ENCODE measurements at regions not wholly inside any gene's neighbourhood (a gene's known extent, or its start where the extent isn't known, plus 50 kb on each side); places are given as distances from the start of the nearest gene placed in this dataset.

DNA sequence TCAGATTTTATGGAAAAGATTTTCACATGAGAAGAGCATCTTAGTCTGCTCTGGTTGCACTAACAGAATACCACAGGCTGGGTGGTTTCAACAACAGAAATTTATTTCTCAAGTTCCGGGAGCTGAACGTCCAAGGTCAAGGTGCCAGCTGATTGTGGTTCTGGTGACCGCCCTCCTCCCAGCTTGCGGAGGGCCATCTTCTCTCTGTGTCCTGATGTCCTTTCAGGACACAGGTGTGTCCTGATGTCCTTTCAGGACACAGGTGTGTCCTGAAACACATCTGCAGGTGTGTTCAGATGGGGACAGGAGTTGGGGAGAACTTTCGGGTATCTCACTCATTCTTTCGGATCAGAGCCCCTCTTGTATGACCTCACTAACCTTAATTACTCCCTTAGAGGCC is 374.9 kb downstream of the SOX11 start:
- WGBS (ENCODE audit: low lambda C conversion rate): 55% methylated on average over 6 of the region's 6 CpGs
- TF ChIP-seq, protein P1, sequence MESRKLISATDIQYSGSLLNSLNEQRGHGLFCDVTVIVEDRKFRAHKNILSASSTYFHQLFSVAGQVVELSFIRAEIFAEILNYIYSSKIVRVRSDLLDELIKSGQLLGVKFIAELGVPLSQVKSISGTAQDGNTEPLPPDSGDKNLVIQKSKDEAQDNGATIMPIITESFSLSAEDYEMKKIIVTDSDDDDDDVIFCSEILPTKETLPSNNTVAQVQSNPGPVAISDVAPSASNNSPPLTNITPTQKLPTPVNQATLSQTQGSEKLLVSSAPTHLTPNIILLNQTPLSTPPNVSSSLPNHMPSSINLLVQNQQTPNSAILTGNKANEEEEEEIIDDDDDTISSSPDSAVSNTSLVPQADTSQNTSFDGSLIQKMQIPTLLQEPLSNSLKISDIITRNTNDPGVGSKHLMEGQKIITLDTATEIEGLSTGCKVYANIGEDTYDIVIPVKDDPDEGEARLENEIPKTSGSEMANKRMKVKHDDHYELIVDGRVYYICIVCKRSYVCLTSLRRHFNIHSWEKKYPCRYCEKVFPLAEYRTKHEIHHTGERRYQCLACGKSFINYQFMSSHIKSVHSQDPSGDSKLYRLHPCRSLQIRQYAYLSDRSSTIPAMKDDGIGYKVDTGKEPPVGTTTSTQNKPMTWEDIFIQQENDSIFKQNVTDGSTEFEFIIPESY (IDR thresholded peaks at IDR 0.05; ENCODE audit: borderline replicate concordance, low read depth): no peak
- TF ChIP-seq RFX5 (IDR thresholded peaks at IDR 0.05; ENCODE audit: low read length) (no peak), FOXJ3 (CRISPR knock-in tag; IDR thresholded peaks at IDR 0.05) (no peak), EZH2phosphoT487 (IDR thresholded peaks at IDR 0.05; ENCODE audit: borderline replicate concordance, low read depth) (no peak), POLR2AphosphoS5 (IDR thresholded peaks at IDR 0.05; ENCODE audit: low read depth, low read length) (no peak), SMC3 (IDR thresholded peaks at IDR 0.05; ENCODE audit: low read depth, low read length) (no peak), RXRA (IDR thresholded peaks at IDR 0.05; ENCODE audit: borderline replicate concordance, low read depth) (no peak), RAD21 (IDR thresholded peaks at IDR 0.05; ENCODE audit: low read length) (no peak)
- TF ChIP-seq, protein P2, sequence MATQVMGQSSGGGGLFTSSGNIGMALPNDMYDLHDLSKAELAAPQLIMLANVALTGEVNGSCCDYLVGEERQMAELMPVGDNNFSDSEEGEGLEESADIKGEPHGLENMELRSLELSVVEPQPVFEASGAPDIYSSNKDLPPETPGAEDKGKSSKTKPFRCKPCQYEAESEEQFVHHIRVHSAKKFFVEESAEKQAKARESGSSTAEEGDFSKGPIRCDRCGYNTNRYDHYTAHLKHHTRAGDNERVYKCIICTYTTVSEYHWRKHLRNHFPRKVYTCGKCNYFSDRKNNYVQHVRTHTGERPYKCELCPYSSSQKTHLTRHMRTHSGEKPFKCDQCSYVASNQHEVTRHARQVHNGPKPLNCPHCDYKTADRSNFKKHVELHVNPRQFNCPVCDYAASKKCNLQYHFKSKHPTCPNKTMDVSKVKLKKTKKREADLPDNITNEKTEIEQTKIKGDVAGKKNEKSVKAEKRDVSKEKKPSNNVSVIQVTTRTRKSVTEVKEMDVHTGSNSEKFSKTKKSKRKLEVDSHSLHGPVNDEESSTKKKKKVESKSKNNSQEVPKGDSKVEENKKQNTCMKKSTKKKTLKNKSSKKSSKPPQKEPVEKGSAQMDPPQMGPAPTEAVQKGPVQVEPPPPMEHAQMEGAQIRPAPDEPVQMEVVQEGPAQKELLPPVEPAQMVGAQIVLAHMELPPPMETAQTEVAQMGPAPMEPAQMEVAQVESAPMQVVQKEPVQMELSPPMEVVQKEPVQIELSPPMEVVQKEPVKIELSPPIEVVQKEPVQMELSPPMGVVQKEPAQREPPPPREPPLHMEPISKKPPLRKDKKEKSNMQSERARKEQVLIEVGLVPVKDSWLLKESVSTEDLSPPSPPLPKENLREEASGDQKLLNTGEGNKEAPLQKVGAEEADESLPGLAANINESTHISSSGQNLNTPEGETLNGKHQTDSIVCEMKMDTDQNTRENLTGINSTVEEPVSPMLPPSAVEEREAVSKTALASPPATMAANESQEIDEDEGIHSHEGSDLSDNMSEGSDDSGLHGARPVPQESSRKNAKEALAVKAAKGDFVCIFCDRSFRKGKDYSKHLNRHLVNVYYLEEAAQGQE (IDR thresholded peaks at IDR 0.05; ENCODE audit: low read depth, low read length): no peak
- TF ChIP-seq, protein P3, sequence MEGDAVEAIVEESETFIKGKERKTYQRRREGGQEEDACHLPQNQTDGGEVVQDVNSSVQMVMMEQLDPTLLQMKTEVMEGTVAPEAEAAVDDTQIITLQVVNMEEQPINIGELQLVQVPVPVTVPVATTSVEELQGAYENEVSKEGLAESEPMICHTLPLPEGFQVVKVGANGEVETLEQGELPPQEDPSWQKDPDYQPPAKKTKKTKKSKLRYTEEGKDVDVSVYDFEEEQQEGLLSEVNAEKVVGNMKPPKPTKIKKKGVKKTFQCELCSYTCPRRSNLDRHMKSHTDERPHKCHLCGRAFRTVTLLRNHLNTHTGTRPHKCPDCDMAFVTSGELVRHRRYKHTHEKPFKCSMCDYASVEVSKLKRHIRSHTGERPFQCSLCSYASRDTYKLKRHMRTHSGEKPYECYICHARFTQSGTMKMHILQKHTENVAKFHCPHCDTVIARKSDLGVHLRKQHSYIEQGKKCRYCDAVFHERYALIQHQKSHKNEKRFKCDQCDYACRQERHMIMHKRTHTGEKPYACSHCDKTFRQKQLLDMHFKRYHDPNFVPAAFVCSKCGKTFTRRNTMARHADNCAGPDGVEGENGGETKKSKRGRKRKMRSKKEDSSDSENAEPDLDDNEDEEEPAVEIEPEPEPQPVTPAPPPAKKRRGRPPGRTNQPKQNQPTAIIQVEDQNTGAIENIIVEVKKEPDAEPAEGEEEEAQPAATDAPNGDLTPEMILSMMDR (IDR thresholded peaks at IDR 0.05): no peak
- H3K27ac ChIP-seq (ENCODE audit: low read depth in 2 of 2, low read length in 1 of 2): no peak overlapping the region
- no peak overlapping the region for H3K4me2 ChIP-seq
- no peaks in the 10 kb centered on the region for H3K79me2 ChIP-seq (ENCODE audit: insufficient read depth)
- ChIA-PET CTCF (no interaction called here), POLR2A (no interaction called here)
- DNase-seq: no peak
- H3K27me3 ChIP-seq (ENCODE audit: insufficient read depth): no peaks in the 10 kb centered on the region
- H3K4me3 ChIP-seq (ENCODE audit: low read depth in 2 of 2, low read length in 1 of 2): no peak overlapping the region
- no peak overlapping the region for H3K9ac ChIP-seq
- no peak overlapping the region for H2AFZ ChIP-seq (ENCODE audit: low read depth)
- H3K36me3 ChIP-seq (replicated peaks in 1 of 2; ENCODE audit: control insufficient read depth in 1 of 2, insufficient read depth in 2 of 2, low read length in 1 of 2): no peaks in the 10 kb centered on the region
- no peaks in the 10 kb centered on the region for H3F3A ChIP-seq (replicated peaks; ENCODE audit: insufficient read depth)
- H3K9me3 ChIP-seq: no peaks in the 10 kb centered on the region
- H4K20me1 ChIP-seq (ENCODE audit: insufficient read depth): no peaks in the 10 kb centered on the region
- peaks cover 0 to 13% of the 10 kb centered on the region in 2 experiments; a peak in 2 of 4 replicates for H3K4me1 ChIP-seq (ENCODE audit: control insufficient read depth in 1 of 2, insufficient read depth in 2 of 2, low read depth in 1 of 2, low read length in 1 of 2)
- H3K9me2 ChIP-seq: no peaks in the 10 kb centered on the region

Data from SK-N-SH (cell line).